Osteocyte (in vitro differentiated cells): ENCODE measurements at regions not wholly inside any gene's neighbourhood (a gene's known extent, or its start where the extent isn't known, plus 50 kb on each side); places are given as distances from the start of the nearest gene placed in this dataset.

Experiments
- DNase-seq: peaks from one replicate; pipeline ENCODE4 v3.0.0; 2021; ENCODE audit warnings: mixed read lengths; ENCODE audit not compliant: unreplicated experiment; ENCODE audit errors: extremely low spot score
- H3K27ac Mint-ChIP-seq: one replicate; pipeline ENCODE4 v1.8.0; 2021; ENCODE audit warnings: mild to moderate bottlenecking, mixed read lengths; ENCODE audit not compliant: unreplicated experiment
- H3K27me3 Mint-ChIP-seq: one replicate; pipeline ENCODE4 v1.8.0; 2021; ENCODE audit warnings: mixed read lengths; ENCODE audit not compliant: unreplicated experiment
- H3K36me3 Mint-ChIP-seq: one replicate; pipeline ENCODE4 v1.8.0; 2021; ENCODE audit warnings: mixed read lengths; ENCODE audit not compliant: unreplicated experiment
- H3K4me1 Mint-ChIP-seq: one replicate; pipeline ENCODE4 v1.8.0; 2021; ENCODE audit warnings: mixed read lengths; ENCODE audit not compliant: unreplicated experiment
- H3K4me3 Mint-ChIP-seq: one replicate; pipeline ENCODE4 v1.8.0; 2021; ENCODE audit warnings: mild to moderate bottlenecking, moderate library complexity, mixed read lengths; ENCODE audit not compliant: unreplicated experiment
- H3K9me3 Mint-ChIP-seq: one replicate; pipeline ENCODE4 v1.8.0; 2021; ENCODE audit warnings: mixed read lengths; ENCODE audit not compliant: unreplicated experiment
- TF ChIP-seq, protein P1 (sequence below): fragments of 200-600 bp; sonication (generic); IDR thresholded peaks from 2 replicates; pipeline ENCODE4 v1.5.0; 2021; ENCODE audit warnings: antibody characterized with exemption, mild to moderate bottlenecking, moderate library complexity

DNA sequence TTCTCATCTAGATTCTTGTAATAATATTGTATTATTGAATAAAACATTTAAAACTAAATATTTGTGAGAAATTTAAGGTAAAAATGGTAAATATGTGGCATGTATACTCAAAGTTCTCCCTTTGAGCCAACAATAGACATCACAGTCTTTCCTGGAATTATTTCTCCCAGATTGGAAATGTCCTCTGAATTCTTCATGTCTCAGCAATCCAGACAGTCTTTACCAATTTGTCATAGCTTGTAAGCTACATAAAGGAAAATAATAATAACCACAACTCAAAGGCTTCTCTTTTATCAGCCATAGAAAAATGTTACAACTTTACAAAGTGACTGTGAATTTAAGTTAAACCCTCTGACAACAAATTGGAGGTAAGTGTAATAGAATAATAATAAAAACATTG lies 784.9 kb downstream of the EPHA4 start:
- peaks cover 3% of the 10 kb centered on the region for H3K4me1 Mint-ChIP-seq
- no peak for DNase-seq
- no peaks in the 10 kb centered on the region for H3K27me3 Mint-ChIP-seq
- TF ChIP-seq, protein P1, sequence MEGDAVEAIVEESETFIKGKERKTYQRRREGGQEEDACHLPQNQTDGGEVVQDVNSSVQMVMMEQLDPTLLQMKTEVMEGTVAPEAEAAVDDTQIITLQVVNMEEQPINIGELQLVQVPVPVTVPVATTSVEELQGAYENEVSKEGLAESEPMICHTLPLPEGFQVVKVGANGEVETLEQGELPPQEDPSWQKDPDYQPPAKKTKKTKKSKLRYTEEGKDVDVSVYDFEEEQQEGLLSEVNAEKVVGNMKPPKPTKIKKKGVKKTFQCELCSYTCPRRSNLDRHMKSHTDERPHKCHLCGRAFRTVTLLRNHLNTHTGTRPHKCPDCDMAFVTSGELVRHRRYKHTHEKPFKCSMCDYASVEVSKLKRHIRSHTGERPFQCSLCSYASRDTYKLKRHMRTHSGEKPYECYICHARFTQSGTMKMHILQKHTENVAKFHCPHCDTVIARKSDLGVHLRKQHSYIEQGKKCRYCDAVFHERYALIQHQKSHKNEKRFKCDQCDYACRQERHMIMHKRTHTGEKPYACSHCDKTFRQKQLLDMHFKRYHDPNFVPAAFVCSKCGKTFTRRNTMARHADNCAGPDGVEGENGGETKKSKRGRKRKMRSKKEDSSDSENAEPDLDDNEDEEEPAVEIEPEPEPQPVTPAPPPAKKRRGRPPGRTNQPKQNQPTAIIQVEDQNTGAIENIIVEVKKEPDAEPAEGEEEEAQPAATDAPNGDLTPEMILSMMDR: no peak
- peaks cover 14% of the 10 kb centered on the region for H3K9me3 Mint-ChIP-seq
- H3K36me3 Mint-ChIP-seq: no peaks in the 10 kb centered on the region
- H3K27ac Mint-ChIP-seq: no peak overlapping the region
- H3K4me3 Mint-ChIP-seq: no peak overlapping the region

- Mint-ChIP-seq H3K27ac (no peak overlapping the region), H3K27me3 (no peaks in the 10 kb centered on the region), H3K4me1 (peaks cover 3% of the 10 kb centered on the region), H3K36me3 (no peaks in the 10 kb centered on the region), H3K9me3 (peaks cover 14% of the 10 kb centered on the region), H3K4me3 (no peak overlapping the region)
- DNase-seq: no peak
- TF ChIP-seq, protein P1: no peak
Measured at GRCh38 chr2:220789961-220790360, 782.1 kb downstream of the EPHA4 start.

DNA sequence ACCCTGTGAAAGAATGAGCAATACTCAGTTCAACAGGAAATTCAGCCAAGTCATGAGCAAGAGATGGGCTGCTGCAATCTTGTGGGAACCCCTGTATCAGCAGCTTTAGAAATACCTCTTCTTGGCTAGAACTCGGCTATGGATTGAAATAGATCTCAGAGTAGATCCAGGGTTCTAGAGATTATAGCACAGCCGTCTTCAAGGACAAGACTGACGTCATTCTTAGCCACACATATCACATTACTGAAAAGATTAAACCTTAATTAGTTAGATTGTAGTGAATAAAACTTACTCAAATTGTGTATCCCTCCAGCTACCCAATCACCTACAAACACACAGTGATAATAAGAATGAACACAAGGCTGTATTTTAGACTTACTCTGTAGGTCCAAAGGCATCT lies 776.4 kb downstream of the EPHA4 start:
- Mint-ChIP-seq H3K27ac (no peak overlapping the region), H3K4me1 (no peaks in the 10 kb centered on the region), H3K4me3 (no peak overlapping the region), H3K36me3 (no peaks in the 10 kb centered on the region), H3K9me3 (peaks cover 3% of the 10 kb centered on the region), H3K27me3 (peaks cover 2% of the 10 kb centered on the region)
- DNase-seq: no peak
- TF ChIP-seq, protein P1: no peak

- Mint-ChIP-seq H3K36me3 (no peaks in the 10 kb centered on the region), H3K27me3 (no peaks in the 10 kb centered on the region), H3K9me3 (no peaks in the 10 kb centered on the region)
Measured at GRCh38 chr2:220811115-220811514, 761.0 kb downstream of the EPHA4 start.

GRCh38 chr2:220811952-220812570 lies 760.0 kb downstream of the EPHA4 start:
- no peaks in the 10 kb centered on the region for H3K27me3 Mint-ChIP-seq
- TF ChIP-seq, protein P1: no peak
- no peak for DNase-seq
- no peaks in the 10 kb centered on the region for H3K36me3 Mint-ChIP-seq
- peaks cover 3% of the 10 kb centered on the region for H3K4me1 Mint-ChIP-seq
- no peak overlapping the region for H3K27ac Mint-ChIP-seq
- H3K9me3 Mint-ChIP-seq: no peaks in the 10 kb centered on the region
- no peak overlapping the region for H3K4me3 Mint-ChIP-seq

More at GRCh38 chr2:220811115-220811514, 761.0 kb downstream of the EPHA4 start:
- DNase-seq: no peak
- Mint-ChIP-seq H3K4me1 (peaks cover 3% of the 10 kb centered on the region), H3K27ac (no peak overlapping the region), H3K4me3 (no peak overlapping the region)
- TF ChIP-seq, protein P1: no peak
